Stimulated activated CD8-positive, alpha-beta memory T cell treated with anti-CD3 and anti-CD28 coated beads, Interleukin-7, amount 100 ng/mL, for 48 hours (primary cell): ENCODE measurements at regions not wholly inside any gene's neighbourhood (a gene's known extent, or its start where the extent isn't known, plus 50 kb on each side); places are given as distances from the start of the nearest gene placed in this dataset.

Experiments used
- DNase-seq, 2 donors: peaks; one replicate each; pipeline ENCODE4 v3.0.0-alpha.2; 2020; ENCODE audit warnings: low read depth in 1 of 2; ENCODE audit errors: extremely low read depth in 1 of 2

GRCh38 chr12:76611533-76611932 lies 52.0 kb upstream of the OSBPL8 start:
- no peak for DNase-seq

GRCh38 chr12:76614364-76614763 lies 54.8 kb upstream of the OSBPL8 start:
- DNase-seq: no peak

- no peak for DNase-seq
Measured at GRCh38 chr12:76618031-76618430, 58.5 kb upstream of the OSBPL8 start.

GRCh38 chr12:76621582-76622024 lies 62.0 kb upstream of the OSBPL8 start:
- peak; percentile 11 to 37 for DNase-seq

- no peak for DNase-seq
Measured at GRCh38 chr12:76622351-76622750, 62.8 kb upstream of the OSBPL8 start.

GRCh38 chr12:76622915-76623314 lies 63.3 kb upstream of the OSBPL8 start:
- DNase-seq: no peak

GRCh38 chr12:76623931-76624330 lies 64.4 kb upstream of the OSBPL8 start:
- no peak for DNase-seq

- no peak for DNase-seq
Measured at GRCh38 chr12:76627346-76628135, 68.0 kb upstream of the OSBPL8 start.

- no peak for DNase-seq
Measured at GRCh38 chr12:76628745-76629144, 69.2 kb upstream of the OSBPL8 start.

- DNase-seq: no peak
Measured at GRCh38 chr12:76631741-76632140, 72.2 kb upstream of the OSBPL8 start.

- DNase-seq: no peak
Measured at GRCh38 chr12:76633415-76633814, 73.8 kb upstream of the OSBPL8 start.

- DNase-seq: no peak
Measured at GRCh38 chr12:76634133-76634532, 74.6 kb upstream of the OSBPL8 start.

GRCh38 chr12:76636121-76636692 lies 76.6 kb upstream of the OSBPL8 start:
- no peak for DNase-seq

- DNase-seq: no peak
Measured at GRCh38 chr12:76637807-76638206, 78.2 kb upstream of the OSBPL8 start.

- no peak for DNase-seq
Measured at GRCh38 chr12:76639646-76640045, 80.1 kb upstream of the OSBPL8 start.

- DNase-seq: no peak
Measured at GRCh38 chr12:76641073-76641472, 81.5 kb upstream of the OSBPL8 start.

GRCh38 chr12:76641961-76642360 lies 82.4 kb upstream of the OSBPL8 start:
- no peak for DNase-seq

- no peak for DNase-seq
Measured at GRCh38 chr12:76643438-76643837, 83.9 kb upstream of the OSBPL8 start.

GRCh38 chr12:76644950-76645349 lies 85.4 kb upstream of the OSBPL8 start:
- no peak for DNase-seq

GRCh38 chr12:76645934-76646333 lies 86.4 kb upstream of the OSBPL8 start:
- DNase-seq: no peak

GRCh38 chr12:76646366-76646765 lies 86.8 kb upstream of the OSBPL8 start:
- DNase-seq: no peak

- no peak for DNase-seq
Measured at GRCh38 chr12:76649099-76649498, 89.5 kb upstream of the OSBPL8 start.

- no peak for DNase-seq
Measured at GRCh38 chr12:76652402-76652801, 92.8 kb upstream of the OSBPL8 start.
